Epidermal melanocyte (primary cell): ENCODE measurements at regions not wholly inside any gene's neighbourhood (a gene's known extent, or its start where the extent isn't known, plus 50 kb on each side); places are given as distances from the start of the nearest gene placed in this dataset.

Experiments
- DNase-seq: peaks from one replicate; pipeline ENCODE4 v3.0.0; 2011; ENCODE audit warnings: low spot score; ENCODE audit not compliant: insufficient read length

DNA sequence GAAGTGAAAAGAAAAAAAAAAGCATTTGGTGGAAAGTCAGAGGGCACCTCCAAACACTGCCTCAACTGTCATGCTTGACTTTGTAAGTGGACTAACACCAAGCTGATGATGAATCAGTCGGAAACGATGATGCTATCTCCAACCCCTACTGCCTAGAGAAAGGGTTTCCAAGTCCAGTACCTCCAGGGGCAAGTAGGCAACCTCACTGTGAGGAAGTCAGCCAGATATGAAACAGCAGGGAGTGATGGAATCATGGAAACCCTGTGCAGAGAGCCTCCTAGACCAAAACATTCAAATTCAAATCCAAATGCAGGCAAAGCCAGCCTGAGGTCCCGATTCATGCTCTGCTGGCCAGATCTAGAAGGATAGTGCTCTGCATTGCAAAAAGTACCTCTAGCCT lies 100.9 kb upstream of the SERP2 start:
- no peak for DNase-seq

DNA sequence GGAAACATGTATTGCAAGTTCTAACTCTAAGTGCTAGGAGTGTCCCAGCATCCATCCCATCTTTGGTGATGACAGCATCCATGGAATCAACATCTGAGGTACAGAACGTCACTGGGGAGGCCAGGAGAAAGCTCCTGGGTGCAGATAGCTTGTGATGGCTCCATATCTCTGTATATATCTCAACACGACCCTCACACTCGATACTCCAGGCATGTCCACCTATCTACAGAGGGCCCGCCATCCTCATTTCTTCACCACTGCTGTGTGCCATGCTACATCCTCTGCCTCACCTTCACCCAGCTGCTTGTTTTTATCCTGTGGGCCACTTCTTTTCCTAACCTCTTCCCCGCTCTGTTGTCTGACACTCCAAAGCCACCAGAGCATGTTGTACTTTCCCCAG lies 100.4 kb upstream of the SERP2 start:
- no peak for DNase-seq

DNA sequence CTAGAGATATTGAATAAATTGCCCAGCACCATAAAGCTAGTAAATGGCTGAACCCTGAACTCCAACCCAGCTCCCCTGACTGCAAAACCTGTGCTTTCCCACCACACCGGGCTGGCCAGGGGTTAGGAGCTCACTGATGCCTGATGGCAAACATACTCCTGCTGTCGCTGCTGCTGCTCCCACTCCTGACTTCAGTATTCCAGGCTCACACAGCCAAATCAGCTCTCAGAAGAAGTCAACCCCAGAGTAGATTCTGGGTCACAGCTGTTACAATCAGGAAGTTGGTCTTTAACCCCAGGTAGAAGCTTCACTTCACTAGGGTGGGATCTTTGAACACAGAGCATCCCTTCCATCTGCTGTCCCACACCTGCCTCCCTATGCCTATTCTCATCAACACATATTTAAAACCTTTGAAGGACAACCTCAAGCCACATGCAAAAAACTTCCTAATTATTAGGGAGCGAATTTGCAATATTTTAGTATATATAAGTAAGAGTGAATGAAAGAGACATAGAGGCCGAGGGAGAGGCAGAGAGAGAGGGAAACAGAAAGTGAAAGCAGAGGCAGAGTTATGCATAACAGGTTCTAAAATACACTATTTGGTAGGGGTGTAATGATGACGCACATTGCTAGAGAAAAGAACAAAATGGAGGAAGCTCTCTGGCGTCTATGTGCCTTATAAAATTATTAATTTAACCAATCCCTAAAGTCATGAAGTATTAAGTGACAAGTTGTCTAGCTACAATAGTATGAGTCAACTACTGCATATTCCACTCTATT lies 99.4 kb upstream of the SERP2 start:
- DNase-seq = no peak

DNA sequence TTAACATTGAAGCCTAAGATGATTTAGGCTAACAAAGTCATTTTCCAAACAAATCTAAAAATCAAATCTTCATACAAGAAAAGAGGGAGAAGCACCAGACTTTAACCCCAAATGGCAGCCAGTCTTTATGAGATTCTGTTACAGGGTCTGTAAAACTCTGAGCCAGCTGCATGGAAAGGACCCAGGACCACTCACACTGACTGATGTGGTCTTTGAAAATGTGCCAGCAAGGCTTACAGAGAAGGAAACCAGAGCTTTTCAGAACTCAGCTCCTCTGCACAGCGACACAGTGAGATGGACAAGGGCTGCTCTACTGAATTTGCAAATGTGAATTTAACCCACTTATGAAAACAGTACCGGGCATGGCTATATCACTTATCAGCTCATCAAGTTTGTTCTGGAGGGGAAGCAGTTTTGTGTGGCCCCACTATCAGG lies 98.8 kb upstream of the SERP2 start:
- DNase-seq = no peak

DNA sequence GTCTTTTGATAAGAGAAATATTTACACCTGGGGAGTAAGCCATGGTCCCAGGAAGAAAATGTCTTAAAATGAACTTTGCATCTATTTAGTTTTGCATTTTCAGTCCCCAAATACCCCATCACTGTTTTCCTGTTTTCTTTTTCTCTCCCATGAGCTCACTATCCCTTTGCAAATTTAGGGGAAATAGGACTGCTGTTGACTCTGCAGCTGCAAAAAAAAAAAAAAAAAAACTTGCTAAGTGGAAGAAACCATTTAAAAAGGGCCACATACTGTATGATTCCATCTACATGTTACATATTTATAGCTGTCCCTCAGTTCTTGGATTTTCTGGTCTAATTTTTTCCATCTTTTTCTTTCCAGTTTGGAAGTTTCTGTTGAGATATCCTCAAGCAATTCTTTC lies 98.2 kb upstream of the SERP2 start:
- DNase-seq = no peak

DNA sequence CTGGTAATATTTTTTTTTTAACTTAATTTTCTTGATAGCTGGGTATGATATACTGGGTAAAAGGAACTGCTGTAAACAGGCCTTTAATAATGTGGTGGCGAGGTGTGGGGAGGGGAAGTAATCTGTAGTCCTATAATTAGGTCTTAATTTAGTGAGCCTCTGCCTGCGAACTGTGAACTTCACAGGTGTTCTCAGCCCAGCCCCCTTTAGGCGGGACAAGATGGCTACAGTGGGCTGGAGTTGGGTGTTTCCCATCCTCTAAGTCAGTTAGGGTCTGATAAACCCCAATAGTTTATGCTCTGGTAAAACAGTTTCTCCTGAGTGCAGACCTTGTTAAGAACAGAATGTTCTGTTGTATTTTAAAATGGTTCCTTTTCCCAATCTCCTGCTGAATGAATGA lies 97.6 kb upstream of the SERP2 start:
- no peak for DNase-seq

DNA sequence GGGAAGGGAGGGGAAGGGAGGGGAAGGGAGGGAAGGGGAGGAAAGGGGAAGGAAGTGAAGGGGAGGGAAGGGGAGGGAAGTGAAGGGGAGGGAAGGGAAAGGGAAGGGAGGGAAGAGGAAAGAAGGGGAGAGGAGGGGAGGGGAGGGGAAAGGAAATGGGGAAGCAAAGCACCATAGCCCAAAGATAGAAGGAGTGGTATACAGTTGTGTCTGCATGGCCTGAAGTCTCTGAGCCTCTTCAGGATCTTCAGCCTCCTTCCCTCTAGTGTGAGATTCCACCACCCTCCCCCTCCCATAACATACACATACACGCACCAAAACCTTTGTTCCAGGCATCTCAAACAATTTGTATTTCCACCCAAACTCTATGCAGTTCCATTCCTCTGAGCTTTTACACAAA lies 96.2 kb upstream of the SERP2 start:
- DNase-seq = no peak

DNA sequence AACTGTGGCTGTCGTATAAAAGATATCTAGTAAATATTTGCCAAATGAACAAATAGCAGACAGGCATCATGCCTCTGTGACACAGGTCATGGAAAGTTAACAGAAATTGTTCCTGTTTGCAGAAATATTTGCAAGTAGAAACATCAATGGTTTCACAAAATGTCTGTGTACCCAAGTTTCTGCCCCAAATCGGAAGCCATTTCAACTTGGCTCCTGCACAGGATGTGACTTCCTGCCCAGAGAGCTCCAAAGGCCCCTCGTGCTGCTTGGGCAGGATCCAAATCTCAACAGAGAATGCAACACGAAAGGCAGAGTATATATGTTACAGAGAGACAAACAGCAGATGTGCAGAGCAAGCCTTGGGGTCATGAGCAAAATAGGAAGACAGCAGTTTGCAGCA lies 95.5 kb upstream of the SERP2 start:
- DNase-seq = no peak

DNA sequence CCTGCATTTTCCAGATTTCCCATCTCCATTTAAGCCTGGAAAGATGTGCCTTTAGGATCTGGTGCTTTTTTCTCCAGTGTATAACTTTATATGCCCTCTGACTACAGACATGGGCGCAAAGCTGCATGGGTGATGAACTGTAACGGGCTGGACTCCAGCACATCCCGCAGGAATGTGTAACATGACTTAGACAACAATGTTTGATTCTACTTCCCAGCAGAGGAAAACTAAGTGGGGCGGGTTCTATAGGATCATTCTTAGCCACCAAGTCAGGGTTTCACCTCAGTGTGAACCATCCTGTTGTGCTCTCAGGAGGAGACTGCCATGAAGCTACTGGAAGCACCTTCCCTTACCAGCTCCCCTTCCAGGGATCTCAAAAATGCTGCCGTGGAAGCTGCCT lies 93.2 kb upstream of the SERP2 start:
- no peak for DNase-seq

DNA sequence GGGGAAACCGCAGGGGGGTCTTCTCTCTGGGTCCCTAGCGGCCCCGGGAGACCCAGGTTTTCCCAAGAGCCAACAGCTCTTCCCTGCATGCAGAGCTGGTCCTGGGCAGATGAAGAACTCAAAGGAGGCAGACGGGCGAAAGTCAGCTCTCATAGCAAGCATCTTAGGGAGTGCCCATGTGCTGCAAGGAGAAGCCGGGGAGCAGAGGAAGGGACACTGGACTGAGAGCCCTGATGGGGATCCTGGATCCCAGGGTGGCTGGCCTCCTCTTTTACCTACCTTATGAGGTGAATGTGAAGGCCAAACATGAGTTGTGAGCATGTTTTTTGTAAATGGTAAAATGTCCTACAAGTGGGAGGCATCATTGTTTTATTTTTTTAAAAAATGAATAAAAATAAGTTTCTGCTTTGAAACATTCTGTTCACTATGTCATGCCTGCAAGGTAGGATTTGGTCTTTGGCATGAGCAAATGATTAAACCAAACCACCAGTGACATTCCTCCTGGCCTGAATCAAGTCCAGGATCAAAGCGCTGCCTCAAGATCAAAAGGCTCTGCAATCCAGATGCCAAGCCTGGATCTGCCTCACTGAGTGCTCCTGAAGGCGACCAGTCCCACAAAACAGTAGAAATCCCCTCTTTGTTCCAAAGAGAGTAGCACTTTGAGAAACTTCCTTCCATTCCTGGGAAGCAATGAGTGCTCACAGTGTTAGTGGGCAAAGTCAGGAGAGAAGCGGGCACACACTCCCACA lies 92.2 kb upstream of the SERP2 start:
- DNase-seq = no peak

DNA sequence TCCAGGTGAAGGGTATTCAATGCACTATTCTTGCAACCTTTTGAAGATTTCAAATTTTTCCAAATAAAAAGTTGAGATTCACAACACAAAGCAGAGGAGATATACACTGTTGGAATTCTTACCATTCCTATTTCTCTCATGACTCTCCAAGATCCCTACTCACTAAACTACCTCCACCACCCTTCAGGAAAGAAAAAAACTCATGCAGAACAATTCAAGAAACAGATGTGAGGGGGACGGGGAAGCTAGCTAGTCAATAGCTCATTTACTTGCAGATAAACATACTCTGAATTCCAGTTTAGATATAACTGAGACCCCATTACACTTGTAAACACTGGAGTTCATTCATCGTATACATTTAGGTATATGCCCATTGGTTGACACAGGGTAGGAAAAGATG lies 90.0 kb upstream of the SERP2 start:
- DNase-seq = no peak

DNA sequence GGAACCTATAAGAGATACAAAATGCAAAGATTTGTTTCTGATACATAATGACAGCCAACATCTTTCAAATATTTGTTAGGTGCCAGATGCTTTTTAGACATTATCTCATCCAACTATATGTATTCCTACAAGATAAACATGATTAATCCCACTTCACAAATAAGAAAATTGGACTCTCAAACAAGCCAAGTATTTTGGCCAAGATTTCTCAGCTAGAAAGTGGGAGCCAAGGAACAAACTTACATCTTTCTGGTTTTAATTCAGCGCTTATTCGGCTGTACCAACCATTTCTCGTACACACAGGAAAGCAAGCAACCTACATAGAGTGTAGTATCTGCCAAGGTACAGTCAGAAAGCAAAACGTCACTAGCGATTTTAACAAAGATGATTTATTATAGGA lies 85.7 kb upstream of the SERP2 start:
- DNase-seq = no peak

DNA sequence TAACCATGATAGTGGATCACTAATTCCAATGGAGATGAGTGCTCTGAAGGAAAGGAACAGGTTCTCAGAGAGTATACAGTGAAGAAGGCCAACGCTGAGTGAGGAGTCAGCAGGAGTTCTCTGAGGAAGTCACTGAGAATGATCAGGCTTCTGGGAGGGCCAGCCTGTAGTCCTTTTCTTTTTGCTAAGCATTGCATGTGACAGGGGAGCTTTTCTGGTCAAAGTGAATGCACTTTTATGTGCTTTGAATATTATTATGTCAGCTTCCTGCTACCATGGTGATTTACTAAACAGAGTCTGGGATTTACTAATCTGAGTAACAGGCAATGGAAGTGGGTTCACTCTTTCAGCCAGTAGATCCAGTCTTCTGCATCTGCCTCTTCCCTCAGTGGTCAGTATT lies 81.1 kb upstream of the SERP2 start:
- no peak for DNase-seq

DNA sequence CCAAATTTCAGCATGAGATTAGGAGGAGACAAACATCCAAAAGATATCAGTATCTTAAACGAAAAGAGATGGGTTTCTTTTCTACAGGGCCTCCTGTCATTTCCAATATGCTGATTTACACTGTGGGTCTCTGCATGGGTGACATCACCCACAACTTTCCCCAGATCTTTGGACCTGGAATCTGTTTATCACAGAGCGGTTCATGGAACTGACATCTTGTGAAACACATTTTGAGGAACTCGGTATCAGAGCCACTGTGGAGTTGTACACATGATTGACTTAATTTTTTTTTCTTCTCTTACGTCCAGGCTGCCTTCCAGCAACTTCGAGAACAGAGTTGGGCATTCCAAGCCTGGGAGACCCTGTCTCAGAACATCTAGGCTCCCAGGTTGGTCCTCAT lies 80.2 kb upstream of the SERP2 start:
- no peak for DNase-seq

DNA sequence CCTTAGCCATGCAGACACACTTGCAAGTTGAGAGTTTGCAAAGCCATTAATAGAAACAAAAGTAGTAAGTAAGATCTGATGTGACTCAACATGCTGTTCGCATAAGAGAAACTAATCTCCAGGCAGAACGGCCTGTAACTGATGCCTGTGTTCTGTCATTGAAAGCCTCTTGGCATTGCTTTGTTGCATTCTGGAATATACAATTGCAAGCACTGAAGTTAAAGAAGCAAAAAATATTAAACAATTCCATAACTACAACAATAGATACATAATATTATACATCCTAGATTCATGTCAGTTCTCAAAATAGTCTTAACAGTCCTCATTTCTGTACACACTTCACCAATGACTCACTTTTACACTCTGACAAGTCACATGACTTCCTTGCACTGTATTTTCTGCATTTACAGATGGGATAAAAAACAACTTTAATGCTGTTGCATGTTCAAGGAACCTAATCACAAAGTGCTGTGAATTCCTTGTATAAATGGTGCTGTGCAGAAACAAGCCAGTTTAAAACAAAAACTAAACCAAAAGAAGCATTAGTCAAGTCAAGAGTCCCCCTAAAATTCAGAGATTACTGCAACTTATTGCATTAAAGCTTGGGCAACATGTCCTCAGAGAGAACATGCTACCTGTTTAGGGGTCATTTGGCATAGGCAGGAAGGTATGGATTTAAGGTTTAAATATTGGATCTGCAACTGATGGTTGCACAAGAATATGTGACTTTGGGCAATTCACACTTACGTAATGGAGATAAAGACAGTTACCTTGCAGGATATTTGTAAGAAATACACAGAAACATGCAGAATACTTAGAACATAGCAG lies 79.5 kb upstream of the SERP2 start:
- DNase-seq = no peak

DNA sequence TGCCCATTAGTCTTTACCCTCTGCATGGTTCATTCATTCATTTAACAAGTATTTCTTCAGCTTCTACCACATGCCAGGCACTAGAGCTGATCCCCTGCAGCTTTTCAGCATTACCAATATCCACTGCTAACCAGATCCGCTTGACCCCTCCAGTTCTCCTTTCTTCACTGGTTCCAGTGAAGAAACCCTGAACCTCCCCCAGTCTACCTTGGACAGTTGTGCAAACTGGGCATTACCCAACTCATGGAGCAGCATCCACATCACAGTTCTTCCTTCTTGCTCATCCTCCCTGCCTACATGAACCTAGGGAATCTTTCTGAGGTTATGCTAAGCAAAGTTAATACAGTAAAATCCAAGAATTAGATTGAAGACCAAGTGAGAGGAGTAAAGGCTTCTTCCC lies 78.7 kb upstream of the SERP2 start:
- DNase-seq = no peak

DNA sequence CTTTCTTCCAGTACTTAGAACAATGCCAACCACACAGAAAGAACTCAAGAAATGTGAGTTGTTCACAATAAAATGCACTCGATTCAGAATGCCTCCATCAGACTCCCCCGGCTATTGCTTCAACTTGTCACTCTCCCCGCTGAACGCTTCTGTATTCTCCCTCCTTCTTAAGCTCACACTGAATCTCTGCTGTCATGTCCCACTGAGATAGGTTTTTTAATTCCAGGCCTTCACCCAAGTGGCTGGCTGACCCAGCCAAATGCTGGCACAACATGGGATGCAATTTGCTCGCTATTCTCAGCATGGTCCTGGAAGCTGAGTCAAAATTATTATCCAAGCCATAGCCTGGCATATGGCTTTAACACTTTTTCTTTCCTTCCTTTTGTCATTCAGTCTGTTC lies 76.8 kb upstream of the SERP2 start:
- no peak for DNase-seq

DNA sequence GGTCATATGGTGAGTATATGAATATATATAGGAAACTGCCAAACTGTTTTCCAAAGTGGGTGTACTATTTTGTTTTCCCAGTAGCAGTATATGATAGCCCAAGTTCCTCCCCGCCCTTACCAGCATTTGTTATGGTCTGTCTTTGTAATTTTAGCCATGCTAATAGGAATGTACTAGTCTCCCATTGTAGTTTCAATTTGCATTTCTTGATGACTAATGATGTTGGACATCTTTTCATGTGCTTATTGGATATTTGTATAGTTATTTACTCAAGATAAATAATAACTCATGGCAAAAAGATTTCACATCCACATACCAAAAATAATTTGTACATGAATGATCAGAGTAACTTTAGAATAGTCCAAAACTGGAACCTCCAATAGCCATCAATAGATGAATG lies 75.3 kb upstream of the SERP2 start:
- DNase-seq = no peak

DNA sequence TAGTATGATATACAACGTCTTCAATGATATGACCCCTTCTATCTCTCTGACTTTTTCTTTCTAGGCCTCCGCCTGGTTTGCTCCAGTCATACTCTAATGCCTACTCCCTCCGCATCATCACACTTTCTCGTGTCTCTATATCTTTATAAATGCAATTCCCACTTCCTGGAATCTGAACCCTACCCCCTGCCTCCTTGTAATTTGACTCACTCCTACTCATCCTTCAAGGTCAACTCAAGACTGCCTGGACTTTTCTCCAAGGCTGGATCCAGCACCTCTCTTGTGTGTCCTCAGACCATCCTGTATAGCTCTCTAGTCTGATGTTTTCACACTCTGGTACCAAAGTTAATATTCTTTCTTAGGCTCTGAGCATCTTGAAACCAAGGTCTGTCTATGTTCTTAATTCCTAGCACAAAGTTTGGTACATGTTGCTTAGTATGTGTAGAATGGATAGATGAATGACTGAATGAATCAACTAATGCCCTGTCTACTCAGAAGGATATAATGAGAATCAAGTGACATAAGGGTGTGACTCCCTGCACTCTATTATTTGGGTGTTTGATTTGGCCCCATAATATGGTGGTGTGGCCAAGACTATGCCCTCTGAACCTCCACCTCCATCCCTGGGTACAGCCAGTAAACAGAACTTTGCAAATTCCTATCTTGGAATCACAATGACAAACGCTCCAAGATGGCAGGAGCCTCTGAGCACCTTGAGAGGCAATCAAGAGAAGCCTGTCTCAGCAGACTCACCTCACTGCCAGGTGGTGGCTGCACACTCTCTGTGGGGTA lies 74.3 kb upstream of the SERP2 start:
- no peak for DNase-seq

DNA sequence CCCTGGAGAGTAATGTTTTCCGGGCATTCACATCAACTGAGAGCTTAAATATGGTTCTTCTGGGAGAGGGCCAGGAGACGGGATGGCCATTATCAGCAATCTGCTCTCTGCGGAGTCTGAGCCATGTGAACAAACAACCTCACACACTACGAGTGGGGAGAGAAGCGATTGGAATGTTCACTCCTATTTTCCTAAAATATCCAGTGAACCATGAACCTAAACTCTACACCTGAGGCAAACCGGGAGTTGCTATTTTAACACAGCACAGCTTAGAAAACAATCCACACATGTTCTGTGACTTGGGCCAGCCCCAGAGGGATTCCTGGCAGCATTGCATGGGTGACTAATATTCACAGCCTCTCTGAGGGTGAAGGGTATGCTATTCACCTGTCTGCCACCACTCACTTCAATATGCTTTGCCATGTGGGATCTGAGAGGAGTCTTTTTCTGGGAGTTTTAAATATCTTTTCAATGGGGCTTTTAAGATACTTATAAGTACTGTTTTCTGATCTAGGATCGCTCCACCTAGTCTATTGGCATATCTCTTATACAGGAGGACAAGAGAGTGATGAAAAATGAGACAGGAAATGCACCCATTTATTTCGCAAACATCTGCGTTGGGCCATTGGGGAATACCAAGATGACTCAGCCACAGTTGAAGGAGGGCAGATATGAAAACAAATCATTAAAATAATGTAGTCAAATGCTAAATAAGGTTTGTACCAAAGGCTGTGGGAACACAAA lies 72.6 kb upstream of the SERP2 start:
- DNase-seq = no peak

DNA sequence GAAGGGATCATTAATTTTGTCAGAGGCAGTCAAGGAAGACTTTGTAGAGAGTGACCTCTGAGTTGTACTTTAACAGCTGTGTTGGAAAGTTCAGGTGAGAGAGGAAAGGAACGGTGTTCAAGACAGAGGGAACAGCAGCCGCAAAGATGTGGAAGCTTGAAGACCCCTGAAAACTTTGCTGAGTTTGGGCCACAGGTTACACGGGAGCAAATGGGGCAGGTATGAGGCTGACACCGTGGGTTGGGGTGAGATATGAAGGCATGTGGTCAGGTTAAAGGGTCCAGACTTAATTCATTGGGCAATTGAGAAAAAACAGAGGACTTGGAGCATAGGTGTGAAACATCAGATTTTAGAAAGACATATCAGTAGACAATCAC lies 72.0 kb upstream of the SERP2 start:
- no peak for DNase-seq
